ENCODE measurements at regions not wholly inside any gene's neighbourhood (a gene's known extent, or its start where the extent isn't known, plus 50 kb on each side); places are given as distances from the start of the nearest gene placed in this dataset.

- ATAC-seq (no peak), DNase-seq (ENCODE audit: low read depth, low spot score) (no peak)
- ChIA-PET POLR2A (no interaction called here), CTCF (no interaction called here)
- in situ Hi-C loops (cut with HindIII; ENCODE audit: low pct_unique_long_range_greater_than_20kb, low sequenced_read_pairs) = no loop called here
- TF ChIP-seq CTCF (IDR thresholded peaks at IDR 0.05) (no peak), SIN3A (IDR thresholded peaks at IDR 0.05; ENCODE audit: borderline replicate concordance, insufficient read depth, low read depth, low read length) (no peak), TCF7L2 (IDR thresholded peaks at IDR 0.05; ENCODE audit: low read depth, low read length) (no peak)
- Histone ChIP-seq H3K27ac (ENCODE audit: low read length) (no peak overlapping the region), H3K4me1 (ENCODE audit: control insufficient read depth, insufficient read depth, low read length) (no peaks in the 10 kb centered on the region), H3K4me3 (ENCODE audit: low read depth in 2 of 2, low read length in 2 of 2) (no peak overlapping the region), H3K9me3 (ENCODE audit: control insufficient read depth, insufficient read depth, low read depth, low read length) (peaks cover 8% of the 10 kb centered on the region), H3K36me3 (ENCODE audit: control insufficient read depth, insufficient read depth, low read length) (no peaks in the 10 kb centered on the region), H3K27me3 (ENCODE audit: control insufficient read depth, insufficient read depth, low read length) (peaks cover 6% of the 10 kb centered on the region)
- intact Hi-C loops (cut with micrococcal nuclease; ENCODE audit: unreplicated experiment) = no loop called here
- BruUV-seq (replicated peaks) = no TSS peak
These were observed 156.0 kb downstream of the CD47 start for GRCh38 chr3:107934808-107935207.

GRCh38 chr3:107933450-107933849 lies 157.4 kb downstream of the CD47 start:
- Histone ChIP-seq H3K4me3 (ENCODE audit: low read depth in 2 of 2, low read length in 2 of 2) (no peak overlapping the region), H3K27me3 (ENCODE audit: control insufficient read depth, insufficient read depth, low read length) (peaks cover 15% of the 10 kb centered on the region), H3K27ac (ENCODE audit: low read length) (no peak overlapping the region), H3K9me3 (ENCODE audit: control insufficient read depth, insufficient read depth, low read depth, low read length) (peaks cover 8% of the 10 kb centered on the region), H3K36me3 (ENCODE audit: control insufficient read depth, insufficient read depth, low read length) (no peaks in the 10 kb centered on the region), H3K4me1 (ENCODE audit: control insufficient read depth, insufficient read depth, low read length) (no peaks in the 10 kb centered on the region)
- in situ Hi-C loops (cut with HindIII; ENCODE audit: low pct_unique_long_range_greater_than_20kb, low sequenced_read_pairs) = no loop called here
- POLR2A ChIA-PET = no interaction called here
- CTCF ChIA-PET = no interaction called here
- no TSS peak for BruUV-seq (replicated peaks)
- DNase-seq (ENCODE audit: low read depth, low spot score) = no peak
- no peak for TF ChIP-seq SIN3A (IDR thresholded peaks at IDR 0.05; ENCODE audit: borderline replicate concordance, insufficient read depth, low read depth, low read length)
- no peak for TF ChIP-seq TCF7L2 (IDR thresholded peaks at IDR 0.05; ENCODE audit: low read depth, low read length)
- no peak for TF ChIP-seq CTCF (IDR thresholded peaks at IDR 0.05)
- no peak for TF ChIP-seq POLR2AphosphoS5 (IDR thresholded peaks at IDR 0.05; ENCODE audit: low read depth, low read length)
- TF ChIP-seq REST (IDR thresholded peaks at IDR 0.05; ENCODE audit: insufficient read depth in 1 of 2, low read depth in 2 of 2, low read length in 1 of 2) = no peak
- intact Hi-C loops (cut with micrococcal nuclease; ENCODE audit: unreplicated experiment) = no loop called here
- ATAC-seq = no peak

Data from Panc1 (cell line).